B cell (primary cell): ENCODE measurements at regions not wholly inside any gene's neighbourhood (a gene's known extent, or its start where the extent isn't known, plus 50 kb on each side); places are given as distances from the start of the nearest gene placed in this dataset.

ENCODE experiments used
- ATAC-seq: fragments of 200-7000 bp; cut with Tn5 transposase; one replicate; pipeline ENCODE4 v1.10.0; 2021; ENCODE audit warnings: low read depth, mild to moderate bottlenecking, moderate number of reproducible peaks, moderate library complexity
- CTCF ChIA-PET: fragments of 350-600 bp; sonication (Branson Sonifier 250); formaldehyde crosslinking; loops from one replicate; lab custom pipeline; 2021; ENCODE audit warnings: antibody characterized with exemption, inconsistent platforms; lab: Charles Lee
- POLR2A ChIA-PET: fragments of 350-600 bp; sonication (Branson Sonifier 250); formaldehyde crosslinking; loops from one replicate; lab custom pipeline; 2021; ENCODE audit warnings: antibody characterized with exemption; lab: Charles Lee
- DNase-seq: peaks from one replicate; pipeline ENCODE4 v3.0.0; 2013
- H2AFZ ChIP-seq: 2 replicates; pipeline ENCODE4 v1.6.1; 2012; ENCODE audit warnings: mild to moderate bottlenecking, low read depth, low read length; ENCODE audit not compliant: insufficient read depth, poor library complexity, severe bottlenecking
- H3K27ac ChIP-seq, 2 donors: 1 replicate in 1 of 2; 2 replicates in 1 of 2; pipeline ENCODE4 v1.5.1; 2012 to 2013; ENCODE audit warnings: low read length in 2 of 2, mild to moderate bottlenecking in 2 of 2, moderate library complexity in 1 of 2
- H3K27me3 ChIP-seq, 4 experiments: fragments of 200-600 bp in 1 of 4; sonication (generic) in 1 of 4; replicated peaks in 1 of 4; 1 replicate in 2 of 4; 2 replicates in 2 of 4; pipeline versions ENCODE4 v1.6.1 to v1.7.0; 2013 to 2016; ENCODE audit warnings: low read length in 3 of 4, mild to moderate bottlenecking in 2 of 4, mixed read lengths in 1 of 4, moderate library complexity in 1 of 4; ENCODE audit not compliant: insufficient read depth in 4 of 4, control insufficient read depth in 3 of 4; ENCODE audit errors: control extremely low read depth in 1 of 4
- H3K36me3 ChIP-seq, 2 experiments: replicated peaks in 1 of 2; 1 replicate in 1 of 2; 2 replicates in 1 of 2; pipeline versions ENCODE4 v1.6.1 to v1.7.1; 2013; ENCODE audit warnings: low read length in 1 of 2; ENCODE audit not compliant: insufficient read depth in 2 of 2, control insufficient read depth in 1 of 2; ENCODE audit errors: control extremely low read depth in 1 of 2, extremely low read depth in 1 of 2
- H3K4me1 ChIP-seq, 2 donors: fragments of 200-600 bp in 1 of 2; sonication (generic) in 1 of 2; 1 replicate in 1 of 2; 2 replicates in 1 of 2; pipeline versions ENCODE4 v1.5.1 to v1.6.1; 2013 to 2017; ENCODE audit warnings: low read length in 2 of 2; ENCODE audit not compliant: control insufficient read depth in 2 of 2, insufficient read depth in 2 of 2
- H3K4me2 ChIP-seq: replicated peaks from 2 replicates; pipeline ENCODE3; 2012; ENCODE audit warnings: mild to moderate bottlenecking, low read depth, low read length; ENCODE audit not compliant: poor library complexity, severe bottlenecking
- H3K4me3 ChIP-seq, 5 experiments: fragments of 200-600 bp in 1 of 5; sonication (generic) in 1 of 5; 1 replicate in 3 of 5; 2 replicates in 2 of 5; pipeline versions ENCODE4 v1.5.1 to v1.7.0; 2011 to 2016; ENCODE audit warnings: low read length in 4 of 5, mild to moderate bottlenecking in 4 of 5, low read depth in 2 of 5, control low read depth in 1 of 5, moderate library complexity in 1 of 5; ENCODE audit not compliant: insufficient read depth in 1 of 5; ENCODE audit errors: control extremely low read depth in 1 of 5, extremely low read depth in 1 of 5
- H3K79me2 ChIP-seq: fragments of 200-600 bp; sonication (generic); one replicate; pipeline ENCODE4 v1.6.0; 2016; ENCODE audit warnings: low read length; ENCODE audit not compliant: control insufficient read depth, insufficient read depth
- H3K9ac ChIP-seq: fragments of 200-600 bp; sonication (generic); 2 replicates; pipeline ENCODE4 v1.6.1; 2017; ENCODE audit warnings: mild to moderate bottlenecking, low read length, moderate library complexity
- H3K9me3 ChIP-seq, 3 donors: one replicate each; pipeline versions ENCODE4 v1.6.1 to v1.7.1; 2013; ENCODE audit warnings: low read length in 2 of 3; ENCODE audit not compliant: control insufficient read depth in 2 of 3, insufficient read depth in 1 of 3; ENCODE audit errors: control extremely low read depth in 1 of 3
- H4K20me1 ChIP-seq: 2 replicates; pipeline ENCODE4 v1.6.0; 2012; ENCODE audit warnings: mild to moderate bottlenecking, low read length; ENCODE audit not compliant: insufficient read depth, control insufficient read depth, poor library complexity, severe bottlenecking
- H3K27ac Mint-ChIP-seq: one replicate; pipeline ENCODE4 v1.8.0; 2021; ENCODE audit warnings: mixed read lengths
- H3K27me3 Mint-ChIP-seq: one replicate; pipeline ENCODE4 v1.8.0; 2021; ENCODE audit warnings: mixed read lengths
- H3K4me1 Mint-ChIP-seq: one replicate; pipeline ENCODE4 v1.8.0; 2021; ENCODE audit warnings: mixed read lengths
- H3K4me3 Mint-ChIP-seq: one replicate; pipeline ENCODE4 v1.8.0; 2021; ENCODE audit warnings: mixed read lengths
- H3K9me3 Mint-ChIP-seq: one replicate; pipeline ENCODE4 v1.8.0; 2022; ENCODE audit warnings: mixed read lengths; ENCODE audit not compliant: insufficient read depth
- CTCF ChIP-seq: fragments of 200-600 bp; IDR thresholded peaks from one replicate; pipeline ENCODE4 v1.8.0; 2022; ENCODE audit warnings: antibody characterized with exemption, mild to moderate bottlenecking
- EZH2 ChIP-seq: IDR thresholded peaks from 2 replicates; pipeline ENCODE4 v1.6.1; 2012; ENCODE audit warnings: borderline replicate concordance, low read depth, mild to moderate bottlenecking, moderate library complexity, low read length; ENCODE audit not compliant: insufficient read depth, poor library complexity, severe bottlenecking
- WGBS: methylation state at CpG from one replicate; pipeline ENCODE4 v1.1.5; 2013; ENCODE audit warnings: missing lambda C conversion rate; ENCODE audit not compliant: insufficient coverage; 5-methylcytosine and 5-hydroxymethylcytosine counted together
- intact Hi-C: fragments of 100-400 bp; cut with micrococcal nuclease; formaldehyde crosslinking; loops from one replicate; pipeline ENCODE4 v1.10.0; 2022

- no peak overlapping the region for H3K4me2 ChIP-seq
- H3K4me1 ChIP-seq: no peaks in the 10 kb centered on the region
- H3K9ac ChIP-seq: no peak overlapping the region
- intact Hi-C loops: no loop called here
- no peaks in the 10 kb centered on the region for H4K20me1 ChIP-seq
- DNase-seq: no peak
- no peak overlapping the region for H3K4me3 ChIP-seq
- H3K9me3 Mint-ChIP-seq: peaks cover 2% of the 10 kb centered on the region
- H3K79me2 ChIP-seq: no peaks in the 10 kb centered on the region
- CTCF ChIA-PET: interaction anchor here (0.7 kb wide), 1 partner anchor 15 kb away, joined by 3 read pairs; no protein-coding TSS in a partner anchor
- no peak for TF ChIP-seq EZH2
- TF ChIP-seq CTCF: no peak
- no peak overlapping the region for H2AFZ ChIP-seq
- no peak for ATAC-seq
- no peak overlapping the region for H3K4me3 Mint-ChIP-seq
- POLR2A ChIA-PET: no interaction called here
- H3K36me3 ChIP-seq: no peaks in the 10 kb centered on the region
- H3K27me3 ChIP-seq: no peaks in the 10 kb centered on the region
- H3K27me3 Mint-ChIP-seq: peaks cover 3% of the 10 kb centered on the region
- 92% methylated on average over 2 of the region's 5 CpGs for WGBS
- H3K27ac Mint-ChIP-seq: no peak overlapping the region
- H3K9me3 ChIP-seq: peaks cover 0 to 2% (median 0%) of the 10 kb centered on the region in 3 donors
- no peaks in the 10 kb centered on the region for H3K4me1 Mint-ChIP-seq
- no peak overlapping the region for H3K27ac ChIP-seq
Measured at GRCh38 chr9:84517026-84517425, 152.5 kb upstream of the NTRK2 start.

DNA sequence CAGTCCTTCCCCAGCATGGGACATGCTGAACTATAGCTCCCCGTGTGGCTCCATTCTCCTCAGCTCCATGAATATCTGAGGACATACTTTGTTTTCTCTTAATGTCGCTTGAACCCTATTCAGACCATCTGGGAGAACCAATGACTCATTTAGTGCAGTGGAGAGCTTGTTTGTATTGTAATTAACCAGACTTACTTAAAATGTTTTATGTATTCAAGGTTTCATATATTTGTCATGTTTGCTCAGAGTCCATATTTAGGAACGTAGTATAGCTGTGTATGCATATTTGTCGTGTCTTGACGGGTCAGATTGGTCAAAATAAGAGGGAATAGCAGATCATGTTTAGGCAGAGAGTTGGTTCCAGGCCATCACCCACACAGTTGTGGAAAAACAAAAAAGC lies 150.1 kb upstream of the NTRK2 start:
- no peak for ATAC-seq
- Mint-ChIP-seq H3K4me1 (no peaks in the 10 kb centered on the region), H3K27ac (no peak overlapping the region), H3K9me3 (peaks cover 2% of the 10 kb centered on the region), H3K27me3 (no peaks in the 10 kb centered on the region), H3K4me3 (no peak overlapping the region)
- Histone ChIP-seq H3K79me2 (no peaks in the 10 kb centered on the region), H3K9ac (no peak overlapping the region), H3K36me3 (no peaks in the 10 kb centered on the region), H4K20me1 (no peaks in the 10 kb centered on the region), H3K27me3 (no peaks in the 10 kb centered on the region), H3K9me3 (peaks cover 0 to 2% (median 0%) of the 10 kb centered on the region in 3 donors), H3K4me1 (no peaks in the 10 kb centered on the region), H3K4me3 (no peak overlapping the region), H2AFZ (no peak overlapping the region), H3K4me2 (no peak overlapping the region), H3K27ac (no peak overlapping the region)
- 100% methylated on average over 1 of the region's 5 CpGs for WGBS
- CTCF ChIA-PET: no interaction called here
- intact Hi-C loops: no loop called here
- POLR2A ChIA-PET: no interaction called here
- no peak for DNase-seq
- TF ChIP-seq CTCF (no peak), EZH2 (no peak)
